ENCODE measurements at regions not wholly inside any gene's neighbourhood (a gene's known extent, or its start where the extent isn't known, plus 50 kb on each side); places are given as distances from the start of the nearest gene placed in this dataset.

- Histone ChIP-seq H3K9me3 (ENCODE audit: control insufficient read depth in 5 of 5, low read length in 5 of 5) (no peaks in the 10 kb centered on the region), H3K4me3 (ENCODE audit: low read depth in 1 of 5, low read length in 5 of 5) (no peak overlapping the region), H3K27me3 (ENCODE audit: control insufficient read depth in 5 of 5, insufficient read depth in 4 of 5, low read length in 5 of 5) (no peaks in the 10 kb centered on the region), H3K27ac (ENCODE audit: low read depth, low read length) (no peak overlapping the region), H3K36me3 (ENCODE audit: control insufficient read depth in 5 of 5, insufficient read depth in 5 of 5, low read length in 5 of 5) (no peaks in the 10 kb centered on the region), H3K9ac (ENCODE audit: low read length in 5 of 5) (no peak overlapping the region), H3K4me1 (ENCODE audit: control insufficient read depth in 5 of 5, insufficient read depth in 5 of 5, low read length in 5 of 5) (no peaks in the 10 kb centered on the region)
Observed at GRCh38 chr2:196558497-196558896, 81.0 kb upstream of the CCDC150 start.

GRCh38 chr2:196563876-196564275 lies 75.6 kb upstream of the CCDC150 start:
- Histone ChIP-seq H3K27ac (ENCODE audit: low read depth, low read length) (no peak overlapping the region), H3K27me3 (ENCODE audit: control insufficient read depth in 5 of 5, insufficient read depth in 4 of 5, low read length in 5 of 5) (no peaks in the 10 kb centered on the region), H3K36me3 (ENCODE audit: control insufficient read depth in 5 of 5, insufficient read depth in 5 of 5, low read length in 5 of 5) (no peaks in the 10 kb centered on the region), H3K4me1 (ENCODE audit: control insufficient read depth in 5 of 5, insufficient read depth in 5 of 5, low read length in 5 of 5) (peaks cover 0 to 3% (median 0%) of the 10 kb centered on the region in 5 donors), H3K9ac (ENCODE audit: low read length in 5 of 5) (no peak overlapping the region), H3K9me3 (ENCODE audit: control insufficient read depth in 5 of 5, low read length in 5 of 5) (no peaks in the 10 kb centered on the region), H3K4me3 (ENCODE audit: low read depth in 1 of 5, low read length in 5 of 5) (no peak overlapping the region)

- peaks cover 0 to 3% (median 0%) of the 10 kb centered on the region in 5 donors for H3K4me1 ChIP-seq (ENCODE audit: control insufficient read depth in 5 of 5, insufficient read depth in 5 of 5, low read length in 5 of 5)
- no peak overlapping the region for H3K4me3 ChIP-seq (ENCODE audit: low read depth in 1 of 5, low read length in 5 of 5)
- no peak overlapping the region for H3K27ac ChIP-seq (ENCODE audit: low read depth, low read length)
- H3K9ac ChIP-seq (ENCODE audit: low read length in 5 of 5), result no peak overlapping the region
- H3K27me3 ChIP-seq (ENCODE audit: control insufficient read depth in 5 of 5, insufficient read depth in 4 of 5, low read length in 5 of 5), result no peaks in the 10 kb centered on the region
- H3K9me3 ChIP-seq (ENCODE audit: control insufficient read depth in 5 of 5, low read length in 5 of 5), result no peaks in the 10 kb centered on the region
- H3K36me3 ChIP-seq (ENCODE audit: control insufficient read depth in 5 of 5, insufficient read depth in 5 of 5, low read length in 5 of 5), result no peaks in the 10 kb centered on the region
Observed at GRCh38 chr2:196565106-196565765, 74.3 kb upstream of the CCDC150 start.

- Histone ChIP-seq H3K9ac (ENCODE audit: low read length in 5 of 5) (no peak overlapping the region), H3K27ac (ENCODE audit: low read depth, low read length) (no peak overlapping the region), H3K9me3 (ENCODE audit: control insufficient read depth in 5 of 5, low read length in 5 of 5) (no peaks in the 10 kb centered on the region), H3K36me3 (ENCODE audit: control insufficient read depth in 5 of 5, insufficient read depth in 5 of 5, low read length in 5 of 5) (no peaks in the 10 kb centered on the region), H3K4me3 (ENCODE audit: low read depth in 1 of 5, low read length in 5 of 5) (no peak overlapping the region), H3K4me1 (ENCODE audit: control insufficient read depth in 5 of 5, insufficient read depth in 5 of 5, low read length in 5 of 5) (peaks cover 0 to 3% (median 0%) of the 10 kb centered on the region in 5 donors), H3K27me3 (ENCODE audit: control insufficient read depth in 5 of 5, insufficient read depth in 4 of 5, low read length in 5 of 5) (no peaks in the 10 kb centered on the region)
Observed at GRCh38 chr2:196565982-196566381, 73.5 kb upstream of the CCDC150 start.

GRCh38 chr2:196566961-196567666 lies 72.4 kb upstream of the CCDC150 start:
- Histone ChIP-seq H3K27ac (ENCODE audit: low read depth, low read length) (no peak overlapping the region), H3K4me3 (ENCODE audit: low read depth in 1 of 5, low read length in 5 of 5) (no peak overlapping the region), H3K36me3 (ENCODE audit: control insufficient read depth in 5 of 5, insufficient read depth in 5 of 5, low read length in 5 of 5) (no peaks in the 10 kb centered on the region)

GRCh38 chr2:196568506-196568905 lies 71.0 kb upstream of the CCDC150 start:
- Histone ChIP-seq H3K36me3 (ENCODE audit: control insufficient read depth in 5 of 5, insufficient read depth in 5 of 5, low read length in 5 of 5) (no peaks in the 10 kb centered on the region), H3K27me3 (ENCODE audit: control insufficient read depth in 5 of 5, insufficient read depth in 4 of 5, low read length in 5 of 5) (no peaks in the 10 kb centered on the region)

More at GRCh38 chr2:196566961-196567666, 72.4 kb upstream of the CCDC150 start:
- Histone ChIP-seq H3K27me3 (ENCODE audit: control insufficient read depth in 5 of 5, insufficient read depth in 4 of 5, low read length in 5 of 5) (no peaks in the 10 kb centered on the region), H3K9ac (ENCODE audit: low read length in 5 of 5) (no peak overlapping the region), H3K9me3 (ENCODE audit: control insufficient read depth in 5 of 5, low read length in 5 of 5) (no peaks in the 10 kb centered on the region), H3K4me1 (ENCODE audit: control insufficient read depth in 5 of 5, insufficient read depth in 5 of 5, low read length in 5 of 5) (peaks cover 0 to 3% (median 0%) of the 10 kb centered on the region in 5 donors)

GRCh38 chr2:196584903-196585302 lies 54.6 kb upstream of the CCDC150 start:
- no peaks in the 10 kb centered on the region for H3K36me3 ChIP-seq (ENCODE audit: control insufficient read depth in 5 of 5, insufficient read depth in 5 of 5, low read length in 5 of 5)
- H3K9ac ChIP-seq (ENCODE audit: low read length in 5 of 5), result no peak overlapping the region
- peaks cover 0 to 4% (median 0%) of the 10 kb centered on the region in 5 donors for H3K9me3 ChIP-seq (ENCODE audit: control insufficient read depth in 5 of 5, low read length in 5 of 5)
- no peaks in the 10 kb centered on the region for H3K4me1 ChIP-seq (ENCODE audit: control insufficient read depth in 5 of 5, insufficient read depth in 5 of 5, low read length in 5 of 5)
- no peak overlapping the region for H3K27ac ChIP-seq (ENCODE audit: low read depth, low read length)
- peaks cover 0 to 6% (median 0%) of the 10 kb centered on the region in 5 donors for H3K27me3 ChIP-seq (ENCODE audit: control insufficient read depth in 5 of 5, insufficient read depth in 4 of 5, low read length in 5 of 5)
- H3K4me3 ChIP-seq (ENCODE audit: low read depth in 1 of 5, low read length in 5 of 5), result no peak overlapping the region

More at GRCh38 chr2:196568506-196568905, 71.0 kb upstream of the CCDC150 start:
- H3K27ac ChIP-seq (ENCODE audit: low read depth, low read length), result no peak overlapping the region
- peaks cover 0 to 3% (median 0%) of the 10 kb centered on the region in 5 donors for H3K4me1 ChIP-seq (ENCODE audit: control insufficient read depth in 5 of 5, insufficient read depth in 5 of 5, low read length in 5 of 5)
- no peak overlapping the region for H3K4me3 ChIP-seq (ENCODE audit: low read depth in 1 of 5, low read length in 5 of 5)
- H3K9ac ChIP-seq (ENCODE audit: low read length in 5 of 5), result no peak overlapping the region
- no peaks in the 10 kb centered on the region for H3K9me3 ChIP-seq (ENCODE audit: control insufficient read depth in 5 of 5, low read length in 5 of 5)

GRCh38 chr2:196586511-196586991 lies 53.0 kb upstream of the CCDC150 start:
- peaks cover 0 to 15% (median 5%) of the 10 kb centered on the region in 5 donors for H3K27me3 ChIP-seq (ENCODE audit: control insufficient read depth in 5 of 5, insufficient read depth in 4 of 5, low read length in 5 of 5)
- H3K9ac ChIP-seq (ENCODE audit: low read length in 5 of 5), result no peak overlapping the region
- H3K36me3 ChIP-seq (ENCODE audit: control insufficient read depth in 5 of 5, insufficient read depth in 5 of 5, low read length in 5 of 5), result no peaks in the 10 kb centered on the region
- H3K4me3 ChIP-seq (ENCODE audit: low read depth in 1 of 5, low read length in 5 of 5), result no peak overlapping the region
- no peak overlapping the region for H3K27ac ChIP-seq (ENCODE audit: low read depth, low read length)
- no peaks in the 10 kb centered on the region for H3K4me1 ChIP-seq (ENCODE audit: control insufficient read depth in 5 of 5, insufficient read depth in 5 of 5, low read length in 5 of 5)
- H3K9me3 ChIP-seq (ENCODE audit: control insufficient read depth in 5 of 5, low read length in 5 of 5), result no peaks in the 10 kb centered on the region

GRCh38 chr2:196587056-196587455 lies 52.5 kb upstream of the CCDC150 start:
- Histone ChIP-seq H3K9ac (ENCODE audit: low read length in 5 of 5) (no peak overlapping the region), H3K4me3 (ENCODE audit: low read depth in 1 of 5, low read length in 5 of 5) (no peak overlapping the region), H3K36me3 (ENCODE audit: control insufficient read depth in 5 of 5, insufficient read depth in 5 of 5, low read length in 5 of 5) (no peaks in the 10 kb centered on the region), H3K27ac (ENCODE audit: low read depth, low read length) (no peak overlapping the region), H3K4me1 (ENCODE audit: control insufficient read depth in 5 of 5, insufficient read depth in 5 of 5, low read length in 5 of 5) (peaks cover 0 to 2% (median 0%) of the 10 kb centered on the region in 5 donors), H3K9me3 (ENCODE audit: control insufficient read depth in 5 of 5, low read length in 5 of 5) (no peaks in the 10 kb centered on the region), H3K27me3 (ENCODE audit: control insufficient read depth in 5 of 5, insufficient read depth in 4 of 5, low read length in 5 of 5) (peaks cover 4 to 18% (median 5%) of the 10 kb centered on the region in 5 donors)

- H3K4me1 ChIP-seq (ENCODE audit: control insufficient read depth in 5 of 5, insufficient read depth in 5 of 5, low read length in 5 of 5), result peaks cover 0 to 7% (median 4%) of the 10 kb centered on the region in 5 donors
- H3K9ac ChIP-seq (ENCODE audit: low read length in 5 of 5), result no peak overlapping the region
- no peak overlapping the region for H3K4me3 ChIP-seq (ENCODE audit: low read depth in 1 of 5, low read length in 5 of 5)
- H3K27ac ChIP-seq (ENCODE audit: low read depth, low read length), result no peak overlapping the region
- no peaks in the 10 kb centered on the region for H3K9me3 ChIP-seq (ENCODE audit: control insufficient read depth in 5 of 5, low read length in 5 of 5)
- peaks cover 5 to 22% (median 8%) of the 10 kb centered on the region in 5 donors for H3K27me3 ChIP-seq (ENCODE audit: control insufficient read depth in 5 of 5, insufficient read depth in 4 of 5, low read length in 5 of 5)
- no peaks in the 10 kb centered on the region for H3K36me3 ChIP-seq (ENCODE audit: control insufficient read depth in 5 of 5, insufficient read depth in 5 of 5, low read length in 5 of 5)
Observed at GRCh38 chr2:196587739-196588138, 51.8 kb upstream of the CCDC150 start.

Data from subcutaneous abdominal adipose tissue (tissue), 5 donors.